DMS53 treated with DMSO at 0.1 percent for 48 hours (cell line): ENCODE measurements at regions not wholly inside any gene's neighbourhood (a gene's known extent, or its start where the extent isn't known, plus 50 kb on each side); places are given as distances from the start of the nearest gene placed in this dataset.
"Not testable (repeated sequence)": the region's sequence is repeated elsewhere in the genome, so short reads cannot be mapped to it uniquely, and the experiment has no call there.

Source experiments
- DNase-seq: peaks from one replicate; lab custom pipeline; 2025; ENCODE audit not compliant: unreplicated experiment; lab: John Stamatoyannopoulos, UW

DNA sequence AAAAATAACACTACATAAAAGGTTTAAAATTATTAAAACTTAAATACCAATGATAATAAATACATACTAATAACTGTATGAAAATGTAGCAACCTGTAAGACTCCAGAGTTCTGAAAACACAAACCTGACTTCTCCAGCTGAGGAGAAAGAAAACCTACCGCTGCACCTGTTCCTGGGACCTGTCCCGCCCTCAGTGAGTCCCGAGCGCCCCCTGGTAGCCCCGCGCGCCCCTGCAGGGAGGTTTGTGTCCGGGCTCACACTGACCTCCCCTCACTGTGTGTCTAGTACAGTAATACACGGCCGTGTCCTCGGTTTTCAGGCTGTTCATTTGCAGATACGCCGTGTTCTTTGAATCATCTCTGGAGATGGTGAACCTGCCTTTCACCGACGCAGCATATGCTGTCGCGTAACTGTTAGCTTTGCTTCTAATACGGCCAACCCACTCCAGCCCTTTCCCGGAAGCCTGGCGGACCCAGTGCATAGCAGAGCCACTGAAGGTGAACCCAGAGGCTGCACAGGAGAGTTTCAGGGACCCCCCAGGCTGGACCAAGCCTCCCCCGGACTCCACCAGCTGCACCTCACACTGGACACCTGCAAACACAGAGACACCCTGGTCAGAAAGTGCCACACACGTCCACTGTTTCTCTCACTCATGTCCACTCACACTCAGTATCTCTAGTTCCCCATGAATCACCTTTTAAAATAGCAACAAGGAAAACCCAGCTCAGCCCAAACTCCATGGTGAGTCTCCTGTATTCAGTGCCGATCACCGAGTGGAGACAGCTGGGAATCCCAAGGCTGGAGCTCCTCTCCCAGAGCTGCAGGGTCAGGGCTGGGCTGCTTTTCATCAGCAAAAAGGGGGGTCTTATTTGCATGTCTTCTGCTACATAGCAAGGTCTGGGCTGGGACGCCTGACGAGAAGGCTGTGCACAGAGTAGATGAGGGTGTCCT, 1276.3 kb downstream of the TMEM121 start:
- peak; percentile 57 for DNase-seq

GRCh38 chr14:106803379-106803778, 1277.0 kb downstream of the TMEM121 start:
- DNase-seq = no peak

DNA sequence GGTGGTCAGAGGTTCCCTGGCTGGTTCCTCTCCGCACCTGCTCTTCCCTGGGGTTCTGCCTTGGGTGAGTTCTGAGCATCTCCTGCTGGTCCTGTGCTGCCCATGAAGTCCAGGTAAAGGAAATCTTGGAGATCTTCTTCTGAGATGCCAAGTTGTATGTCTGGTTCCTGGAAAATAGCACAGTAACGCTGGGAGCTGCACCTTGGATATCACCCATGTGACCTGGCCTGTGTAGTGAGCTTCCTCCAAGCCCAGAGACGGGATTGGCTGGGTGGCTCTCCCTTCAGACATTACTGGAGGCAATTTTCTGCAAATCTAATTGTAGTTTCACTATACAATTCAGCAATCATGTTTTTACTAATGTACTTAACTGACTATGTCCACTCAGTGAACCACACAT, 1281.1 kb downstream of the TMEM121 start:
- no peak for DNase-seq

DNA sequence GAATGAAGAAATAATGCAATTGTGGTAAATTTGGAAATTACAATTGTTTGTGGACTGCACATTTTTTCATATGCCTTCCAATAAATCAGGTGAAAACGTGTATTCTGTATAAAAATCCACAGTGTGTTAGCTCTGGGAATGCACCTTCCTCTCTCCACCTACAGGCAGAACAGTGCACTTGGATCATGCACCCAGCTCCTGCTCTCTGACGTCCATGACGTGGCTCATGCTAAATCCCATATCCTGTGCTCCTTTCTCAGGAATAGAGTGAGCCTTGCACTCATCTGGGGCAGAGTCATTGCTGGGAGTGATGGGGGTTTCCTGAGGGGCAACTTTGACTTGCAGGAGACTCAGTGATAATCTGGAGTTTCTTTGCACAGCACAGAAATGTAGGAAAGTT, 1282.1 kb downstream of the TMEM121 start:
- DNase-seq = no peak

- DNase-seq = no peak
Observed at GRCh38 chr14:106808907-106809306, 1282.5 kb downstream of the TMEM121 start.

DNA sequence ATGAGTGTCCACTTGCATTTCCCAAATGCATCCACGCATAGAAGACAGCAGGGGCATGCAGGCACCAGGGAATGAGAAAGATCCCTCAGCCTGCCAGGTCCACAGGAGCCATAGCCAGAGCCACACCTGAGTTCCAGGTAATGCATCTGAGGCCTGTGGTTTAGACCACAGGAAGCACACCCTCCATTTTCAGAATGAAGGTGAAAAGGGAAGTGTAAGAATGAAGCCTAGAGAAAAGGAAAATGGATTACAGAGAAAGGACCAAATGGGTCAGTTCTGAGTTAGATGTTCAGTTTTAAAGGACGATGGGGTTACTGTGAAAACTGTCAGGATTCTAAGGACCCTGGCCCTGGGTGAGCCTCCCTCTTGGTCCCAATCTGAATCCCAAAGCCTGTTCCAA, 1283.2 kb downstream of the TMEM121 start:
- DNase-seq = no peak

DNA sequence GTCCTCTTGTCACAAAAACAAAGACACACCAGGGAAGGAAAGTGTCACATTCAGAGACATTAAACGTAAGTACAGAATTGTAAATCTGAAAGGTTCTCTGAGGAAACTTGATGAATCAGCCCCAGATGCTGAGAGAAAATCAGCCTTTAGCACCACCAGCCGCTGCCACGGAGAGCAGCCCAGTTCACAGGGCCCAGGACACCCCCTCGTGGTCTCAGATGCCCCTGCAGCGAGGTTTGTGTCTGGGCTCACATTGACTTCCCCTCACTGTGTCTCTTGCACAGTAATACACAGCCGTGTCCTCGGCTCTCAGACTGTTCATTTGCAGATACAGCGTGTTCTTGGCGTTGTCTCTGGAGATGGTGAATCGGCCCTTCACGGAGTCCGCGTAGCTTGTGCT, 1283.8 kb downstream of the TMEM121 start:
- not testable (repeated sequence) for DNase-seq

DNA sequence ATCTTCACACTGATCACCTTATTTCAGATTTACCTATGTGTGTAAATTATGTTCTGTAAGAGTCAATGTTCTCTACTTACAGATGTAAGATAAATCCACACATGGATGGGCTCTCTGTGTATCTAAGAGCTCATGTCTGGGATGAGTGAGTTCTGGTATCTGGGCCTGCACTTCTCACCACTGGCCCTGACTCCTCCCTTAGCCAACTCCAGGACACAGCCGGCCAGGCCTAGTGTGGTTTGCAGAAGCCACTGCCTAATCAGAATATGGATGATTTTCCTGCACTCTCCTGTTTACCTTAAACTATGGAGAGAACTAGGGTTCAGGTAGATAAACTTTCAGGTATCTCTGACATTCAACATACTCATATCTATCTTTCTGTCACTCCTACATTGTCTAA, 1284.8 kb downstream of the TMEM121 start:
- DNase-seq = no peak

DNA sequence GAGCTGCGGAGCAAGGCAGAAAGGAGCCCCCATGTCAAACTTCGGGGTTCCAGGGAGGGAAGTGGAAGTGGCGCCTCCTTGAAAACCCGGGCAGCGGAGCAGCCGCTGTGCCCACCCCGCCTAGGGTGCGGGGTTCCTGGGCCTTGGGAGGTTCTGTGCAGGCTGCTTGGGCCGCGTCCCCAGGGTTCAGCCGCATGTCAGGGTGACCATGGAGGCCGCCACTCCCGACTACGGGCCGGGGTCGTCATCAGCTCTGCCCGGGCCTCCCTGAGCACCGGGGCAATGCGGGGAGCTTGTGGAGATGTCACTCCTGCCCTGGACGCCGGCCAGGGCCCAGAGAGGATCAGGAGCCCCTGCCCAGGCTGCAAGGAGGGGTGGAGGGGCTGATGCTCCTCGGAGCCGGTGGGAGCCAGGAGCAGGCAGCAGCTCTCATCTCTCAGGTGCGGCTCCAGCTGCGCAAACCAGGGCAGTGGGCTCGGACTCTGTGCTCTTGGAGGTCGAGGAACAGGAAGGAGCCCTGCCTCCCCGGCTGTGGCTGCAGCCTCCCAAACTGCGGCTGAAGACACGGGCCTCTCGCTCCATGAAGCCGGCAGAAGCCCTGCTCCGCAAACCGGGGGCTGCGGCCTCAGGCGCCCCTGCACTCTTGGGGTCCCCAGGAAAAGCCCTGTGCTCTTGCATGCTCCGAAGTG, 1286.5 kb downstream of the TMEM121 start:
- DNase-seq = no peak

DNA sequence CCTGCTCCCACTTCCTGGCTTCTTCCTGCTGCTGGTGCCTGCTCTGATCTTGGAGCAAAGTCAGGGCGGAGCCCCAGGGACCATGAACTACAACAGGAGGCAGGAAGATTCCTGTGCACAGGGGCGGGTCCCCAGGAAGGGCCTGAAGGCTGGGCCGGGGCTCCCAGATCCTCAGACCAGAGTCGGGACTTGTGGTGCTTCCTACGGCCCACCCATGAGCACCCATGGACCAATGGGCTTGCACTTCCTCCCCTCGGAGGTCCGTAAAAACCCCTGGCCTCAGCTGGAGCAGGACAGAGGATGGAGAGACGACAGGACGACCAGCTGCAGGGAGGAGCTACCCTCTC, 1287.1 kb downstream of the TMEM121 start:
- no peak for DNase-seq

- DNase-seq = no peak
Observed at GRCh38 chr14:106820119-106820518, 1293.7 kb downstream of the TMEM121 start.

GRCh38 chr14:106821119-106821518, 1294.7 kb downstream of the TMEM121 start:
- no peak for DNase-seq

DNA sequence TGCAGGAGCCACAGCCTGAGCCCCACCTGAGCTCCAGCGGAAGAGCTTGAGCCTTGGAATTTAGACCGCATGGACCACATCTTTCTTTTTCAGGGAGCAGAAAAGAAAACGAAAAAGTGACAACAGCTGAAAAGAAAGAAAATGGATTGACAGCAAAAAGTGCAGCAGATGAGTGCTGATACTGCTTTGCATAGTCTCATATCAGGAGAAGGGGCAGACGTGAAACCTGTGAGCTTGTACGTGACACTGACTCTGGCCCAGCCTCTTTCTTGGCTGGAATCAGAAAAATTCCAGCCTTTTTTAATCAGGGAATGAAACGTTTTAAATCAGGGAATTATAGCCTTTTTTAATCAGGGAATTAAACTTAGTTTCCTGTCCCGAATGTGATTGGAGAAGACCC, 1296.5 kb downstream of the TMEM121 start:
- no peak for DNase-seq

DNA sequence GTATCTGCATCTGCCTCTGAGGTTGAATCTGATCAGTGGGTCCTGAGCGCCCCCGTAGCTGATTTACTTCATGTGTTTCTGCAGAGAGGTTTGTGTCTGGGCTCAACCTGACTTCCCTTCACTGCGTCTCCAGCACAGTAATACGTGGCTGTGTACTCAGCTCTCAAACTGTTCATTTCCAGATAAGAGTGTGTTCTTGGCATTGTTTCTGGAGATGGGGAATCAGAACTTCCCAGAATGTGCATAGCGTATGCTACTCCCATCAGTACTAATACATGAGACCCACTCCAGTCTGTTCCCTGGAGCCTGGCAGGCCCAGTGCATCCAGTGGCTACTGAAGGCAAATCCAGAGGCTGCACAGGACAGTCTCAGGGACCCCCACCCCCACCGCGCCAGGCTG, 1297.2 kb downstream of the TMEM121 start:
- no peak for DNase-seq

DNA sequence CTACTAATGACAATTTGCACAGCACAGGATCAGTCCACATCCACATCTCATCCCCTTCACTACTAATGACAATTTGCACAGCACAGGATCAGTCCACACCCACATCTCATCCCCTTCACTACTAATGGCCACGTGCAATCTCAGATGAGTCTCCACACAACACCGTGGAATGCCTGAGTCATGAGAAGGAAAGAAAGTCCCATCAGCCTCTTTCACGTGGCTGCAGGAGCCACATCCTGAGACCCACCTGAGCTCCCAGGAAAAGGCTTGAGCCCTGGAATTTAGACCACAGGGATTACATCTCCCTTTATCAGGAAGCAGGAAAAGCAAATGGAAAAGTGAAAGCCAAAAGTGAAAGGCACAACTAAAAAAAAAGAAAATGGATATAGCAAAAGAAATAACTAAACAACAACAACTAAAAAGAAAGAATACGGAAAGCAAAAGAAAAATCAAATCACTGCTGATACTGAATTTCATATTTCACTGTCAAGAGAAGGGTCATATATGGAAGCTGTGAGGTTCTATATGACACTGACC, 1300.5 kb downstream of the TMEM121 start:
- DNase-seq = no peak

DNA sequence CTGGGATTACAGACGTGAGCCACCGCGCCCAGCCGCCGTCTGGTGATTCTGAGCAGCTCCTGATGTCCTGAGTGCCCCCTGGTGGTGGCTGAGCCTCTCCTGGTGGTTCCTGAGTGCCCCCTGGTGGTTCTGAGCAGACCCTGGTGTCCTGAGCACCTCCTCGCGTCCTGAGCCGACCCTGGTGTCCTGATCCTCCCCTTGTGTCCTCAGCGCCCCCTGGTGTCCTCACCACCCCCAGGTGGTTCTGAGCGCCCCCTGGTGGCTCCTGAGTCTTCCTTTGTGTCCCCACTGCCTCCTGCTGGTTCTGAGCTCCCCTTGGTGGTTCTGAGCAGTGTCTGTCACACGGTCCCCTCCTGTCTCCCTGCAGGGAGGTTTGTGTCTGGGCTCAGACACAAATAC, 1304.9 kb downstream of the TMEM121 start:
- no peak for DNase-seq

- DNase-seq = peak; percentile 71
Observed at GRCh38 chr14:106837870-106838269, 1311.5 kb downstream of the TMEM121 start.

- DNase-seq = no peak
Observed at GRCh38 chr14:106838991-106839769, 1312.8 kb downstream of the TMEM121 start.

- no peak for DNase-seq
Observed at GRCh38 chr14:106840258-106840657, 1313.9 kb downstream of the TMEM121 start.

DNA sequence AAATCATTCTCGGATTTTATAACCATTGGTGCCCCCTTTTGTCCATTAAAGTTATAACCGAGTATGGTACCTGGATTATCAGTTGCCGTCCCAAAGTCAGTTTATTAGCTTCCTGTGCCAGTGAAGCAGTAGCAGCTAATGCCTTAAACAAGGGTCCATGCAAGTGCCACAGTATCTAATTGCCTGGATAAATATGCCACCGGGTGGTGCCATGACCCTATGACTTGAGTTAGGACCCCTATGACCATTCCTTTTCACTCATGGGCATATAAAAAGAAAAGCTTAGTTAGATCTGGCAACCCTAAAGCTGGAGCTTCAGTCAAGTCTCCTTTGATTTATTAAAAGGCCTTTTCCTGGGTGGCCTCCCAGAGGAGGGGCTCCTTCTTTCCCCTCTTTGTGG, 1314.6 kb downstream of the TMEM121 start:
- DNase-seq = no peak

- no peak for DNase-seq
Observed at GRCh38 chr14:106841701-106842100, 1315.3 kb downstream of the TMEM121 start.
